Stimulated activated CD4-positive, alpha-beta T cell treated with anti-CD3 and anti-CD28 coated beads, Interleukin-1b, Interleukin-23, amount 100 ng/mL, for 1 hour (primary cell): ENCODE measurements at regions not wholly inside any gene's neighbourhood (a gene's known extent, or its start where the extent isn't known, plus 50 kb on each side); places are given as distances from the start of the nearest gene placed in this dataset.
A peak's percentile ranks its signal among the peaks of the same experiment; 100 is the strongest.

Source experiments
- DNase-seq, 2 donors: peaks; one replicate each; pipeline ENCODE4 v3.0.0-alpha.2; 2020; ENCODE audit warnings: low read depth in 2 of 2

DNA sequence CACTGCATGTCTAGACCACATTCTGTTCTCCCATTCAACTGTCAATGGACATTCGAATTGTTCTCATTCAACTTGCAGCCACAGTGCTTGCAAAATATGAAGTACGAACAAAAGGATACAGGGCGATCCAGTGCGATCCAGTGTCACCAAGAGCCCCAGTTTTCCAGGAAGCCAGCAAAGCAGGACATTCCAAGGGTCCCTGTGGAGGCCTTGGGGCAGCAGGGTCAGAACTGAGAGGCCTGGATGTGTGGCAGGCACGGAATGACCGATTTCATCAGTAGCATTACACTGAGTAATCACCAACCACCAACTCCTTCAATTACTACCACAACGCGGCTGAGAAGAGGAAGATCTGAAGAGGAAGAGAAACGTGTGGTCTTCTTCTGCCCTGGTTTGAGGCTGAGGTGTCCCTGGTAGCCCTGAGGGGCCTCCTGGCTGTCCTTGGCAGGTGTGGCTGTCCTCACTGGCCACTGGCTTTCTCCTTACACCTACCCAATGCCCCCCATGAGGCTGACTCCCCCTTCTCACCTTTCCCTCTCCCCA is 172.7 kb upstream of the FHL2 start:
- DNase-seq = no peak

DNA sequence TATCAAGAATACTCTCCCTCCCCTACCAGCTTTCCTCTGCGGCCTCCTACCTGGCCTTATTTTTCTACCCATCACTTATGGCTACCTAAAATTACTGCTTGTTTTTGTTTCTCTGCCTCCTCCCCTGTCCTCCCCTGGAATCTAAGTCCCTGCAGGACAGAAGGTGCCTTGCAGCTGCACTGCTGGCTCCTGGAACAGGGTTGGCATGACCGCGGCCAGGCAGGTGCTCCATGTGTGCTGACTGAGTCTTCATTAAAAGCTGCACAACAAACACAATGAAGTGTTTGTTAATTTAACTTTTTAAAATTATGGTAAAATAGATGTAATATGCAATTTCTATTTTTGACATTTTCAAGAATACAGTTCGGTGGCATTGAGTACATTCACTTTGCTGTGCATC is 171.9 kb upstream of the FHL2 start:
- DNase-seq = no peak

DNA sequence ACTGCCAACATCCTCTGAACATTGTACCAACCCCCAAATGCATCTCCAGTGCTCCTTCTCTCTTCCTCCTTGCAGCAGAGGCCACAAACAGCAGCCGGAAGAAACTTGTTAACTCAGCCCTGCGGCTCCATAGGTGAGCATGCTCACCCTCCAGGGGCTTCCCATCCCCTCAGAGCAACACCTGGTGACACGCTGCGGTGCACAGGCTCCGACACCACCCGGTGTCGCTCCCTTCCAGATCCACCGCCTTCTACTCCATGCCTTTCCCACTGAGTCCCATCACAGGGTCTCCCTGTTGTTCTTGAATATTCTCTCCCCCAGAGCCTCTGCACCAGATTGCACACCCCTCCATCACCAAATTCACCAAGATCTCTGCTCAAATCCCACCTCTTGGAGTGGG is 171.5 kb upstream of the FHL2 start:
- DNase-seq = no peak

DNA sequence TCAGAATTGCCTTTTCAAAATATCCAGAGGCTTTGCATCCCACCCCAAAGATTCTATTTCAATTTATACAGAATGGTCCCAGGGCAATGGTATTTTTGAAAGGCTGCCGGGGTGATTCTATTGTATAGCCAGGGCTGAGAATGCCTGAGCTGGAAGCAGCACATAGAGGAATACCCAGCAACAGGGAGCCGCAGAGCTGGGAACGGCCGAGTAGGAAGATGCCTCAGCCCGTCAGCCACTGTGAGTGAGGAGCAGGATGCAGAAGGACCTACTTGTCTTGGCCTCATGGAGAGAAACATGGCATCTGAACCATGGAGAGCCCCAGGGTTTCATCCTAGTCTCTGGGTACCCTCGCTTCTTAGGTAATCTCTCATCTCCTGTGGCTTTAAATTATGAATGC is 170.8 kb upstream of the FHL2 start:
- no peak for DNase-seq

GRCh38 chr2:105567996-105568494 is 169.2 kb upstream of the FHL2 start:
- no peak for DNase-seq

DNA sequence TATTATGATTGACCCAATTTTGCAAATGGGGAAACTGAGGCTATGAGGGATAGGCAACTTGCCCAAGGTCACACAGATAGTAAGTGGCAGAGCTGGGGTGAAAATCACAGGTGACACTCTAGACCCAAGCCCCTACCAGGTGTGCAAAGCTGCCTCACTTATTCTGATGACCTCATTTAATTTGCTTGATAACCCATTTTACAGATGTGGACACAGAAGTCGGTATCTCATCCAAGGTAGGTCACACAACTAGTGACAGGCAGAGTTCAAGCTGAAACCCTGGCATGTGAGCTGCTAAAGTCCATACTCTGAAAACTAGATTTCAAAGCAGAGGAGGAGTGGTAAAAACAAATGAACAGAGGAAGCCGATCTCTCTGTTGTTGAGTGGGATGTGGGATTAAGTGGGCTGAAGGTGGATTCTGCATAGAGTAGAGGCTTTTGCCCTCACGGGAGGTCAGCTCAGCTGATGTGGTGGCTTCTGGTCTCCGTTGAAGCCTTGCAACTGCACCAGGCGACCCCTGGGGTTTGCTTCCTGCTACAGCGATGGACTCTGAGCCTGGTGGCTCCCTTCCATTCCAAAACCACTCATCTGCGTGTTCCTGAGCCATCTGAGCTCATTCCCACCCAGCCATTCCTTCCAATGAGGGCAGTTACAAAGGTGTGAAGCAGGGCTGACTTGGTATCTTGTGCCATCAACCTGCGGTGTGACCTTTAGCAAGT is 164.3 kb upstream of the FHL2 start:
- no peak for DNase-seq

GRCh38 chr2:105561401-105561800 is 162.6 kb upstream of the FHL2 start:
- no peak for DNase-seq

DNA sequence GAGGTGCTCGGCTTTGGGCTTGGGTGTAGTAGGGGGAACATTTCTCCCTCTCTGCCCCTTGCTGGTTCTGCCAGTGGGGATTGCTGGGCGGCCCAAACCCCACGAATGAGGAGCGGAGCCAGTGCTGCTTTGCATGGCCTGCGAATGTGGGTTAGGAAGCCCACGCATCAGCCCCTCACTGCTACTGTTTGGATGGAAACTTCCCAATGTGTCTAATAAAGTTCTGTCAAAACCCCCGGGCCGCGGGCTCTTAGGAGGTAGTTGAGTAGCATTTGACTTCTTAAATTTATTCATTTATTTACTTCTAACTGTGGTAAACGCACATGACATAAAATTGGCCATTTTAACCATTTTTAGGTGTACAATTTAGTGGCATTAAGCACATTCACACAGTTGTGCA is 161.3 kb upstream of the FHL2 start:
- DNase-seq = no peak

DNA sequence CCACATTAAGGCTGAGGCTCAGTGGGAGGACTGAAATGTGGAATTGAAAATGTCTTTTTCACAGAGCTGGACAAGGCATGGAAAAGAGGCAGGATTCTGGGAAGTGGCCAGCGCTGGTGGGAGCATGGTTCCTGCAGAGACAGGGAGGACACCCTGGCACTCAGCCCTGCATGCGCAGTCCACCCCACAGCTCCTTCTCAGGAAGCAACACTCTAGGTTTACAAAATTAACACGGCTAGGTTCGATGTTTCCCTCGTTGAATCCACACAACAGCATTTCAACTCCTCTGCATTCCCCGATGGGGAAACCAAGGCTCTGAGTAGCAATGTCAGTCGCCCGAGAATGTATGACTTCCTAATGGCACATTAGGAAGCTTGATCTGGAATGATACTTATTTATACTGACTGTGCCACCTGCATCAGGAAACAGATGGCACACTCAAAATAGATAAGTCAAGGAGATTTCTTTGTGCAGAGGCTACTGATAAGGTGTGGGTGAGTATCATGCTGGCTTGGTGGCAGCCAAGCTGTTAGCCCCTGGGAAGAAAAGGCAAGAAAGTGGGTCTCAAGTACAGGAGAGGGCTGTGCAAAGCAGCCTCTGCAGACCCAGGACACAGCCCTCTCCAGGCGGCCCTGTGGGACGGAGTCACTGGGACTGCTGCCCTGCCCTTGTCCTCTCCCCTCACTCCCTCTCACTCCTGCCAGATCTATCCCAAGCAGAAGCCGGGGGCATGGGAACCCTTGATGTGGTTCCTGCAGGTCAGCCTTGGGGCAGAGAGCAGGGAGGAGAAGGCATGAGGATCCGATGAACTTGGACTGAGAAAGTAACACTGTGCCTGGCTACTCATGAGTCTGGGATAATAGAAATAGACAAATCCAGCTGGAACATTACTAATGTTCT is 158.4 kb upstream of the FHL2 start:
- DNase-seq = no peak

DNA sequence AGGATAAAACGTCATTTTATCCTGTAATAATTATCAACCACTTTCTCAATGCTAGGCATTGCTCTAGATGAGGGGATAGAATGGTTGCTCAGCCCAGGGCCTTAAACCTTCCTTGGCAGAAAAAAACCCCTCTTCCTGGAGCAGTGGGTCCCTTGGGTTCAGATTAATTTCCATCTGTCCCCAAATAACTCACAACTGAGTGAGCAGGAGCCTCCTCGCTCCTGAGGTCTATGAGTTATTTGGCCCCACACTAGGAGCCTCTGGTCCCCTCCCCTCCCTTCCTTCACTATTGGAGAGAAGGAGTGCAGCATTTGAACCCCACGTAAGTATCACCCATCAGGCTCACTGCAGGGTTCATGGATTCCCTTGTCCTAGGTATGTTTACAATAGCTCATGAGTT is 157.5 kb upstream of the FHL2 start:
- no peak for DNase-seq

GRCh38 chr2:105554235-105554634 is 155.4 kb upstream of the FHL2 start:
- DNase-seq = no peak

DNA sequence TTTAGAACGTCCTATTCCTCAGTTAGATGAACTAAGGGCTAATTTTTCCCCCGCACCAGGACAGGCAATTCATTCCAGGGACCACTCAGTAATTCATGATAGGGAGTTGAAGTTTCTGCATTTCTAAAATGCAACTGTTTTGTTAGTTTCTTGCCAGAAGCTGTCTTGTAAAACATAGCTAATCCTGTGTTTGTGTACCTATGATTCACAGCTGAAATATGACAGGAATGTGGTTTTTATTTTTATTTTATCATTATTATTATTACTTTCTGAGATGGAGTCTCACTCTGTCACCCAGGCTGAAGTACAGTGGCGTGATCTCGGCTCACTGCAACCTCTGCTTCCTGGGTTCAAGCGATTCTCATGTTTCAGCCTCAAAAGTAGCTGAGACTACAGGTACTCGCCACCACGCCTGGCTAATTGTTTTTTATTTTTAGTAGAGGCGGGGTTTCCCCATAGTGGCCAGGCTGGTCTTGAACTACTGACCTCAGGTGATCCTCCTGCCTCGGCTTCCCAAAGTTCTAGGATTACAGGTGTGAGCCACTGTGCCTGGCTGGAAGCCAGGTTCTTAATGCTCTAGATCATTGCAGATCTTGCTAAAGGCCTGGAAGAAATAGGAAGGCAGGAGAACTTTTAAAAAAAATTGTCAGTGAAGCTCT is 154.8 kb upstream of the FHL2 start:
- DNase-seq = no peak

- no peak for DNase-seq
Measured at GRCh38 chr2:105546628-105546974, 147.8 kb upstream of the FHL2 start.

DNA sequence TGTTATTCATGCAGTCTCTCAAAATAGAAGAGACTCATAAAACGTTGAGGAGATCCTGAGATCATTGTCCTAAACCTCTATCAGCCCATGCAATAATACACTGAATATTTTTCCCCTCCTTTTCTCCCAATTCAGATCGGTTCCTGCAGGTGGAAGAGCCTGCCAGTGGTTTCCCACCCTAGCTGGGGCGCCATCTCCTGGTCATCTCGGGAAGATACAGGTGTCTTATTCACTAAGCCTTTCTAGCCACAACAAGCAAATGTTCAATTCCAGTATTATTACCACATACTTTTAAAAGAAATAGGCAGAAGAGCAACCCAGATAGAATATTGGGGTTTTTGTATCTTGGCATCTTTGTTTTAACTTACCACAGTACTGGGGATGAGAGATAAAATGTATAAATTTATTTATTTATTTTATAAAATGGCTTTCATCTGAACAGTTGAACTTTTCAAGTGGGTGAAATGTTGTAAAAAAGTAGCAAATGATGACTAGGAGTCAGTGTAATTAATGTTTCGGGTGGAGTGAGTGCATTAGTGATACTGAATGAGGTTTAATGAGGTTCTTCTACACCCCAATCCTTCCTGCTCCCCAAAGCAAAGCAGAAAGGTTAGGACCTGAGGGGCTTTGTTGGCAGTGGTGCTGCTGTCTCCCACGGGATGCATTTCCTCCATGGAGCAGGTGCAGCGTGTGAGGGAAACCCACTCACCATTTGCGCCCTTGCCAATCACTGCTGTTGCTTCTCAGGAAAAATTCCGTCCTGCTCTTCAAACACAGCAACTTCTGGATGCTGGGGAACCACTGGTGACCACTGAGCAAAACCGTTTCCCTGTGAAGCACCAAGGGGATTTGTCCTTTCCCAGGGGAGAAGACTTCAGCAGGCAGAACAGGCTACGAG is 147.1 kb upstream of the FHL2 start:
- DNase-seq = peak; percentile 11 to 42

- no peak for DNase-seq
Measured at GRCh38 chr2:105544591-105545377, 145.9 kb upstream of the FHL2 start.

DNA sequence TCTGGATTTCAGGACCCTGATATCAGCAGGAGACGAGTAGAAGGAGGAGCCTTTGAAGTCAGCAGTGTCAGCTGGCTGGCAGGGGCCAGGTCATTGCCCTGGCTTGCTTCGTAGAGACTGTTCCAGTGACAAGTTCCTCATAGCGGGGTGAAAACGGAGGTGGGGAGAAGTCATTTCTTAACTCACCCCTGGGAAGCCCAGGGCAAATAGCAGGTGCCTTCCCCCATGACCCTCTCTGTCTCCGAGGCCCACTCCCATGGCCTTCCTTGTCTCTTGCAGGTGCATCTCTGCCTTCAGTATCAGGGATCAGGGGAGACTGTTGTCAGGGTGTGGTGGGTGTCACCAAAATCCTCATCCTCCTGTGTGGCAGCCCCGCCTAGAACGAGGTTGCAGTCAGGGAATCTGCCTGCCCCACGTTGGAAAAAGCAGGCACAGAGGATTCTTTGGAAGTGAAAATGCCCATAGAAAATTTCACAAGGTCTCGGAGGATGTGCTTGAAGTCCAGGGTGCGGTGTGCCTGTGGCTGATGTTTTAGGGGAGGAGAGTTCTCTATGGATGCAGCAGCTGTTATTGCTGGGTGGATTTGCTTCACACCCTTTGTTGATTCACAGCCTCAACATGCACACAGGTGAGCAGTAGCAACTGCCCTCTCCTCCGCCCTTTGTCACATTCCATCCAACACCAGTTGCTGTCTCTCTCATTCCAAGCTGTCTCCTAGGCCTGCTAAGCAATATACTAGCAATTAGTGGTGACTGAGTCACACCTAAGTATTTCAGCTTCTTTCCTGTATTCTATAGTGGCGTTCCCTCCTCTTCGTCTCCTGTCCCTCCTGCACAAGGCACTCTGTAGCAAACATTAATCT is 142.6 kb upstream of the FHL2 start:
- DNase-seq = no peak

- DNase-seq = no peak
Measured at GRCh38 chr2:105540642-105541041, 141.8 kb upstream of the FHL2 start.

DNA sequence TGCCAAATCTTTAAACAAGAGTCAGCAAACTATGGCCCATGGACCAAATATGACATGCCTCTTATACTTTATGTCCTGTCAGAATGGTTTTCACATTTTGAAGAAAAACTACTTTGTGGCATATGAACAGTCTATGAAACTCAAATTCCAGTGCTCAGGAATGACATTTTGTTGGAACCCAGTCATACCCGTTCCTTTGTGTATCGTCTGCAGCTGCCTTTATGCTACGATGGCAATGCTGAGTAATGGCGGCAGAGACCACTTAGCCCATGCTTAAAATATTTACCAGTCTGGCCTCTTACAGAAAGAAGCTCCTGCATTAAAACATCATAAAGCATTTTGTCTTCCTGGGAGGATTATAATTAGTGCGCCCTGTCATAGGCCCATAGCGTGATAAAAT is 140.5 kb upstream of the FHL2 start:
- DNase-seq = no peak

DNA sequence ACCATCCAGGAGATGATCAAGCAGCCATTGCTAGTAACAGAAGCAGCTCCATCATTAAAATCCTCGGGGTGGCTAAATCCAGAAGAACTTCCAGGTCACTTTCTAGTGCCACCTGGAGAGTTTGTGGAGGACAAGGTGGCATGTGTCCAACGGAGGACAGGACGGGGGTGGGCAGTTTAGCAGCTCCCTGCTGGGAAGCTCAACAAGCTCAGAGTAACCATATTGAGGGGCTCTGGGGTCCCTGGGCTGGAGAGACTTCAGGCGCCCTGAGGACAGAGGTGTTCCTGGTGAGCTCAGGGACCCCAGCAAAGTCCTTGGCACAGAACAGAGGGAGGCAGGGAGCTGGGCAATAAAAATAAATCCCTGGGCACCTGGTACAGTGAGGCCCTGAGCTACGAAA is 140.0 kb upstream of the FHL2 start:
- no peak for DNase-seq

DNA sequence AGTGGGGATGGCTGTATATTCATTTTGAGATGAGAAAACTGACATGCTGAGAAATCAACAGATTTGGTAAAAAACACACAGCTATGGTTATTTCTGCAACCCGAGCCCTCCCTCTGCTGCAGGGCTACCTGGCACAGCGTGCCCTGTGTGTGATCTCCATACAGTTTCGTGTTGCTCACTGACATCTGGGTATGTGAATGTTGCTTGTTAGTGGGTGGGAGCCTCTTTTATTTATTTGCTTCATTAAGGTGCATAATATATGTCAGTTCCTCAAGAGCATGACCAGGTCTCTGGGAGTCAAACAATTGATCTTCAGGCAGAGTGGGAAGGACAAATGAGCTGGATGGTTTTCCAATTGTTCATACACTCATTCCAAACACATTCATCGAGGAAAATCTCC is 139.1 kb upstream of the FHL2 start:
- DNase-seq = no peak
